H1 (cell line): ENCODE measurements at regions not wholly inside any gene's neighbourhood (a gene's known extent, or its start where the extent isn't known, plus 50 kb on each side); places are given as distances from the start of the nearest gene placed in this dataset.
"Not testable (repeated sequence)": the region's sequence is repeated elsewhere in the genome, so short reads cannot be mapped to it uniquely, and the experiment has no call there.

Source experiments
- CTCF ChIA-PET: fragments of 300-600 bp; sonication (Branson Sonifier 250); formaldehyde crosslinking; loops from one replicate; lab custom pipeline; 2021; ENCODE audit not compliant: partially characterized antibody; lab: Charles Lee
- POLR2A ChIA-PET: fragments of 300-600 bp; sonication (Branson Sonifier 250); formaldehyde crosslinking; loops from one replicate; lab custom pipeline; 2021; ENCODE audit warnings: inconsistent platforms; ENCODE audit not compliant: partially characterized antibody; lab: Charles Lee
- DNase-seq, 2 experiments: peaks; one replicate each; pipeline versions ENCODE4 v3.0.0 to v3.0.0-alpha.2; 2010 to 2022; ENCODE audit warnings: low spot score in 2 of 2, low read depth in 1 of 2, mixed read lengths in 1 of 2
- FAIRE-seq: peaks from 2 replicates; lab custom pipeline; 2011; peaks lifted over from hg19 to GRCh38; lab: Jason Lieb, UNC
- H2AFZ ChIP-seq: 2 replicates; pipeline ENCODE4 v1.8.1; 2012; ENCODE audit warnings: low read length, inconsistent platforms
- H2AK5ac ChIP-seq: 2 replicates; pipeline ENCODE4 v1.6.1; 2013; ENCODE audit warnings: low read depth, low read length
- H2BK120ac ChIP-seq: replicated peaks from 2 replicates; pipeline ENCODE3; 2013; ENCODE audit warnings: low read depth, low read length, inconsistent platforms
- H2BK12ac ChIP-seq: 2 replicates; pipeline ENCODE4 v1.6.1; 2013; ENCODE audit warnings: low read depth, low read length
- H2BK15ac ChIP-seq: 2 replicates; pipeline ENCODE4 v1.6.1; 2013; ENCODE audit warnings: low read length
- H2BK20ac ChIP-seq: 2 replicates; pipeline ENCODE4 v1.6.1; 2013; ENCODE audit warnings: low read length
- H2BK5ac ChIP-seq: 2 replicates; pipeline ENCODE4 v1.6.1; 2013; ENCODE audit warnings: low read depth, low read length
- H3K14ac ChIP-seq: 2 replicates; pipeline ENCODE4 v1.6.1; 2013; ENCODE audit warnings: inconsistent platforms; ENCODE audit not compliant: insufficient read length
- H3K18ac ChIP-seq: 2 replicates; pipeline ENCODE4 v1.6.1; 2013; ENCODE audit warnings: low read length; ENCODE audit errors: extremely low read depth
- H3K23ac ChIP-seq: 2 replicates; pipeline ENCODE4 v1.6.1; 2013; ENCODE audit warnings: inconsistent platforms; ENCODE audit not compliant: insufficient read length
- H3K23me2 ChIP-seq: 2 replicates; pipeline ENCODE4 v1.6.1; 2013; ENCODE audit warnings: low read depth, low read length
- H3K27ac ChIP-seq: 2 replicates; pipeline ENCODE4 v1.6.1; 2011; ENCODE audit warnings: low read depth, low read length, inconsistent platforms
- H3K27me3 ChIP-seq, 4 experiments: replicated peaks in 1 of 4; 1 replicate in 1 of 4; 2 replicates in 3 of 4; pipeline versions ENCODE4 v1.6.1 to v1.8.1; 2011 to 2013; ENCODE audit warnings: low read length in 3 of 4, mild to moderate bottlenecking in 3 of 4, inconsistent platforms in 2 of 4, mixed read lengths in 2 of 4, moderate library complexity in 1 of 4; ENCODE audit not compliant: control insufficient read depth in 3 of 4, insufficient read depth in 3 of 4; ENCODE audit errors: extremely low read depth in 1 of 4
- H3K36me3 ChIP-seq, 4 experiments: 2 replicates each; pipeline versions ENCODE4 v1.6.1 to v1.8.1; 2011 to 2013; ENCODE audit warnings: mild to moderate bottlenecking in 4 of 4, low read length in 3 of 4, moderate library complexity in 2 of 4, control low read depth in 1 of 4, inconsistent platforms in 1 of 4; ENCODE audit not compliant: insufficient read depth in 4 of 4, control insufficient read depth in 2 of 4
- H3K4ac ChIP-seq: replicated peaks from 2 replicates; pipeline ENCODE3; 2013; ENCODE audit warnings: low read length, low read depth, mixed read lengths, inconsistent platforms; ENCODE audit not compliant: insufficient read length
- H3K4me1 ChIP-seq, 4 experiments: replicated peaks in 1 of 4; 1 replicate in 1 of 4; 2 replicates in 3 of 4; pipeline versions ENCODE4 v1.6.1 to v1.8.1; 2011 to 2013; ENCODE audit warnings: low read length in 3 of 4, inconsistent platforms in 2 of 4, mixed read lengths in 1 of 4; ENCODE audit not compliant: insufficient read depth in 4 of 4, control insufficient read depth in 3 of 4
- H3K4me2 ChIP-seq, 2 experiments: 2 replicates each; pipeline versions ENCODE4 v1.6.1 to v1.8.1; 2011 to 2013; ENCODE audit warnings: low read depth in 2 of 2, low read length in 2 of 2, control low read depth in 1 of 2, inconsistent platforms in 1 of 2, mild to moderate bottlenecking in 1 of 2; ENCODE audit not compliant: insufficient read depth in 1 of 2
- H3K4me3 ChIP-seq, 4 experiments: fragments of 200-600, 300-600 bp in 1 of 4; sonication (generic), shearing (Covaris generic), sonication (Bioruptor Twin) in 1 of 4; 2 replicates each; pipeline versions ENCODE4 v1.5.1 to v1.8.1; 2011 to 2016; ENCODE audit warnings: low read length in 4 of 4, low read depth in 3 of 4, control low read depth in 2 of 4, inconsistent platforms in 2 of 4, mild to moderate bottlenecking in 2 of 4, mixed read lengths in 1 of 4, moderate library complexity in 1 of 4; ENCODE audit not compliant: insufficient read depth in 2 of 4; ENCODE audit errors: extremely low read depth in 1 of 4
- H3K56ac ChIP-seq: replicated peaks from 2 replicates; pipeline ENCODE3; 2013; ENCODE audit warnings: low read depth, mild to moderate bottlenecking, mixed read lengths, low read length, inconsistent platforms; ENCODE audit not compliant: insufficient read length
- H3K79me1 ChIP-seq: 2 replicates; pipeline ENCODE4 v1.6.1; 2013; ENCODE audit warnings: low read depth, low read length, control low read depth
- H3K79me2 ChIP-seq, 2 experiments: 2 replicates each; pipeline versions ENCODE4 v1.6.1 to v1.8.1; 2012 to 2013; ENCODE audit warnings: low read length in 2 of 2, mild to moderate bottlenecking in 2 of 2, inconsistent platforms in 1 of 2; ENCODE audit not compliant: insufficient read depth in 2 of 2, control insufficient read depth in 1 of 2
- H3K9ac ChIP-seq, 4 experiments: replicated peaks in 1 of 4; 1 replicate in 1 of 4; 2 replicates in 3 of 4; pipeline versions ENCODE4 v1.6.1 to v1.8.1; 2011 to 2013; ENCODE audit warnings: low read depth in 3 of 4, low read length in 3 of 4, control low read depth in 2 of 4, mild to moderate bottlenecking in 2 of 4, moderate library complexity in 2 of 4, inconsistent platforms in 1 of 4; ENCODE audit errors: extremely low read depth in 1 of 4
- H3K9me3 ChIP-seq, 2 experiments: 2 replicates each; pipeline versions ENCODE4 v1.6.1 to v1.8.1; 2012 to 2013; ENCODE audit warnings: mild to moderate bottlenecking in 2 of 2, moderate library complexity in 2 of 2, control low read depth in 1 of 2, inconsistent platforms in 1 of 2, low read depth in 1 of 2, low read length in 1 of 2, mixed read lengths in 1 of 2; ENCODE audit not compliant: insufficient read depth in 2 of 2
- H4K20me1 ChIP-seq, 2 experiments: replicated peaks in 1 of 2; 2 replicates each; pipeline versions ENCODE3 to v1.8.1; 2011 to 2013; ENCODE audit warnings: inconsistent platforms in 2 of 2, low read length in 2 of 2, mild to moderate bottlenecking in 1 of 2; ENCODE audit not compliant: insufficient read depth in 2 of 2, control insufficient read depth in 1 of 2
- H4K5ac ChIP-seq: 2 replicates; pipeline ENCODE4 v1.6.1; 2013; ENCODE audit warnings: low read length, low read depth, mixed read lengths, inconsistent platforms; ENCODE audit not compliant: insufficient read length
- H4K8ac ChIP-seq: 2 replicates; pipeline ENCODE4 v1.8.0; 2013; ENCODE audit warnings: mild to moderate bottlenecking, moderate library complexity, low read length, inconsistent platforms; ENCODE audit not compliant: insufficient read depth; ENCODE audit errors: extremely low read depth
- H4K91ac ChIP-seq: replicated peaks from 2 replicates; pipeline ENCODE3; 2013; ENCODE audit warnings: low read length, mixed read lengths, inconsistent platforms; ENCODE audit not compliant: insufficient read length
- WGBS, 2 experiments: shearing (Covaris generic) in 1 of 2; methylation state at CpG; one replicate each; pipeline versions ENCODE4 v1.1.6 to v1.1.7; 2013 to 2015; ENCODE audit warnings: low lambda C conversion rate in 2 of 2, mixed read lengths in 2 of 2, inconsistent platforms in 1 of 2, low coverage in 1 of 2, missing lambda C conversion rate in 1 of 2; ENCODE audit not compliant: insufficient replicate concordance in 2 of 2, insufficient coverage in 1 of 2, insufficient read length in 1 of 2; ENCODE audit errors: extremely low coverage in 1 of 2, missing lambda C conversion rate in 1 of 2; 5-methylcytosine and 5-hydroxymethylcytosine counted together

GRCh38 chr1:157372311-157372710 lies 180.0 kb downstream of the FCRL5 start:
- CTCF ChIA-PET = interaction anchor here (0.8 to 3.4 kb wide), 8 partner anchors 9 to 320 kb away, joined by 3 to 18 read pairs (median 4); no protein-coding TSS in a partner anchor
- H3K27ac ChIP-seq, H2BK20ac ChIP-seq, H3K56ac ChIP-seq, H3K23ac ChIP-seq, H4K5ac ChIP-seq, H3K4ac ChIP-seq, H2BK5ac ChIP-seq, DNase-seq, H2AK5ac ChIP-seq, H3K4me1 ChIP-seq, H4K8ac ChIP-seq, H2AFZ ChIP-seq, H3K9me3 ChIP-seq, H2BK15ac ChIP-seq, FAIRE-seq, H4K91ac ChIP-seq, H3K9ac ChIP-seq, H2BK120ac ChIP-seq, H3K79me1 ChIP-seq, H2BK12ac ChIP-seq, H3K79me2 ChIP-seq, H3K36me3 ChIP-seq, POLR2A ChIA-PET, H3K4me2 ChIP-seq, H3K27me3 ChIP-seq, H4K20me1 ChIP-seq, H3K23me2 ChIP-seq, H3K18ac ChIP-seq, H3K4me3 ChIP-seq, H3K14ac ChIP-seq: not testable (repeated sequence)
- 65% methylated on average over 2 of the region's 2 CpGs; no CpG with 5 or more reads in 1 of the 2 experiments for WGBS, 2 experiments
